WERI-Rb-1 (cell line): ENCODE measurements at regions not wholly inside any gene's neighbourhood (a gene's known extent, or its start where the extent isn't known, plus 50 kb on each side); places are given as distances from the start of the nearest gene placed in this dataset.

Source experiments
- DNase-seq: peaks from one replicate; pipeline ENCODE4 v3.0.0-alpha.2; 2020
- H3K27ac ChIP-seq: fragments of 250-450 bp; sonication (Bioruptor Pico); 2 replicates; pipeline ENCODE4 v1.5.1; 2020; ENCODE audit warnings: mild to moderate bottlenecking, moderate library complexity
- H3K27me3 ChIP-seq: fragments of 250-450 bp; sonication (Bioruptor Pico); 2 replicates; pipeline ENCODE4 v1.5.1; 2021; ENCODE audit warnings: mild to moderate bottlenecking, low read depth, moderate library complexity; ENCODE audit not compliant: insufficient read depth, severe bottlenecking
- H3K36me3 ChIP-seq: fragments of 250-450 bp; sonication (Bioruptor Pico); 2 replicates; pipeline ENCODE4 v1.5.1; 2020; ENCODE audit warnings: mild to moderate bottlenecking, moderate library complexity
- H3K4me3 ChIP-seq: 2 replicates; pipeline ENCODE4 v1.5.1; 2011; ENCODE audit warnings: low read depth, mild to moderate bottlenecking, control low read depth, low read length
- H3K9me3 ChIP-seq: fragments of 250-450 bp; sonication (Bioruptor Pico); 2 replicates; pipeline ENCODE4 v1.5.1; 2021; ENCODE audit warnings: mild to moderate bottlenecking, moderate library complexity; ENCODE audit not compliant: severe bottlenecking
- TF ChIP-seq, protein P1 (sequence below): IDR thresholded peaks from 2 replicates; pipeline ENCODE4 v1.5.1; 2011; ENCODE audit warnings: low read depth, mild to moderate bottlenecking, control low read depth, inconsistent platforms, low read length

DNA sequence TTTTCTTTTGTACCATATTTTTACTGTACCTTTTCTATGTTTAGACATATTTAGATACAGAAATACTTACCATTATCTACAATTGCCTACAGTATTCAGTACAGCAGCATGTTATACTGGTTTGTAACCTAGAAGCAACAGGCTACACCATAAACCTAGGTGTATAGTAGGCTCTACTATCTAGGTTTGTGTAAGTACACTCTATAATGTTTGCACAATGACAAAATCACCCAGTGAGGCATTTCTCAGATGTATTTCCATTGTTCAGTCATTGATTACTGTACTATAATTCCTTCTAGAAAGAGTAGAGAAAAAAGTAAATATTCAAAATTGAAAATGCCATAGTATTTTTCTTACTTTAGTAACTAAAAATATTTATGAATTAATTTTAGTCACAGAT, 490.1 kb upstream of the REG3G start:
- no peaks in the 10 kb centered on the region for H3K36me3 ChIP-seq
- TF ChIP-seq, protein P1, sequence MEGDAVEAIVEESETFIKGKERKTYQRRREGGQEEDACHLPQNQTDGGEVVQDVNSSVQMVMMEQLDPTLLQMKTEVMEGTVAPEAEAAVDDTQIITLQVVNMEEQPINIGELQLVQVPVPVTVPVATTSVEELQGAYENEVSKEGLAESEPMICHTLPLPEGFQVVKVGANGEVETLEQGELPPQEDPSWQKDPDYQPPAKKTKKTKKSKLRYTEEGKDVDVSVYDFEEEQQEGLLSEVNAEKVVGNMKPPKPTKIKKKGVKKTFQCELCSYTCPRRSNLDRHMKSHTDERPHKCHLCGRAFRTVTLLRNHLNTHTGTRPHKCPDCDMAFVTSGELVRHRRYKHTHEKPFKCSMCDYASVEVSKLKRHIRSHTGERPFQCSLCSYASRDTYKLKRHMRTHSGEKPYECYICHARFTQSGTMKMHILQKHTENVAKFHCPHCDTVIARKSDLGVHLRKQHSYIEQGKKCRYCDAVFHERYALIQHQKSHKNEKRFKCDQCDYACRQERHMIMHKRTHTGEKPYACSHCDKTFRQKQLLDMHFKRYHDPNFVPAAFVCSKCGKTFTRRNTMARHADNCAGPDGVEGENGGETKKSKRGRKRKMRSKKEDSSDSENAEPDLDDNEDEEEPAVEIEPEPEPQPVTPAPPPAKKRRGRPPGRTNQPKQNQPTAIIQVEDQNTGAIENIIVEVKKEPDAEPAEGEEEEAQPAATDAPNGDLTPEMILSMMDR = no peak
- DNase-seq = no peak
- no peaks in the 10 kb centered on the region for H3K27me3 ChIP-seq
- no peak overlapping the region for H3K27ac ChIP-seq
- no peak overlapping the region for H3K4me3 ChIP-seq
- H3K9me3 ChIP-seq = no peaks in the 10 kb centered on the region

DNA sequence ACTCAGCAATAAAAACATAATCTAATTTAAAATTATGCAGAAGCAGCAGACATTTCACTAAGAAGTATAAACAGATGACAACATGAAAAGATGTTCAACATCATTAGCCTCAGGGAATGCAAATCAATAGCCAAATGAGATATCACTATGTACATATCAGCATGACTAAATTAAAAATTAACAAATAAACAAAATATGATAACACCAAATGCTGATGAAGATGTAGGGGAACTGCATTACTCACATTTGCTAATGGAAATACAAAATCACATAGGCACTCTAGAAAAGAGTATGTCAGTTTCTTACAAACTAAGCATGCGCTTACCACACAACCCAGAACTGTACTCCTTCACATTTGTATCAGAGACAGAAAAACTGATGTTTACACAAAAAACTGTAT, 487.2 kb upstream of the REG3G start:
- Histone ChIP-seq H3K36me3 (no peaks in the 10 kb centered on the region), H3K27me3 (no peaks in the 10 kb centered on the region), H3K4me3 (no peak overlapping the region), H3K27ac (no peak overlapping the region), H3K9me3 (no peaks in the 10 kb centered on the region)
- DNase-seq = no peak
- TF ChIP-seq, protein P1 = no peak

- Histone ChIP-seq H3K4me3 (no peak overlapping the region), H3K9me3 (no peaks in the 10 kb centered on the region)
- no peak for DNase-seq
Observed at GRCh38 chr2:78540255-78540654, 485.2 kb upstream of the REG3G start.

DNA sequence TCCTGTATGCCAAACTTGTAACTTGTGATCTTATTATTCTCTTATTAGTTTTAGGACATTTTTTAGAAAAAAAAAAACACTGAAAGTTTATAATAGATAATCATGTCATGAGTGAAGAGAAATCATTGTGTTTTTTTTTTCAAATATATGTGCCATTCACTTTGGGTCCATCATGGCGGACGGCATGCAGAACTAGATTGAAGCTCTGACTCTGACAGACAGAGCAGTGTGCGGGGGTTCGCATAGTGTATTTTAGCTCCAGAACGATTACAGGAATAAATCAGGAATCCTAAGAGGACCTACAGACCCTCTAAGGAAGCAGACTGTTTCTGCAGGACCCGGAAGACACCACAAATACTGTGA, 484.4 kb upstream of the REG3G start:
- no peak for DNase-seq
- TF ChIP-seq, protein P1 = no peak

More at GRCh38 chr2:78540255-78540654, 485.2 kb upstream of the REG3G start:
- Histone ChIP-seq H3K27ac (no peak overlapping the region), H3K27me3 (no peaks in the 10 kb centered on the region), H3K36me3 (no peaks in the 10 kb centered on the region)
- TF ChIP-seq, protein P1 = no peak

DNA sequence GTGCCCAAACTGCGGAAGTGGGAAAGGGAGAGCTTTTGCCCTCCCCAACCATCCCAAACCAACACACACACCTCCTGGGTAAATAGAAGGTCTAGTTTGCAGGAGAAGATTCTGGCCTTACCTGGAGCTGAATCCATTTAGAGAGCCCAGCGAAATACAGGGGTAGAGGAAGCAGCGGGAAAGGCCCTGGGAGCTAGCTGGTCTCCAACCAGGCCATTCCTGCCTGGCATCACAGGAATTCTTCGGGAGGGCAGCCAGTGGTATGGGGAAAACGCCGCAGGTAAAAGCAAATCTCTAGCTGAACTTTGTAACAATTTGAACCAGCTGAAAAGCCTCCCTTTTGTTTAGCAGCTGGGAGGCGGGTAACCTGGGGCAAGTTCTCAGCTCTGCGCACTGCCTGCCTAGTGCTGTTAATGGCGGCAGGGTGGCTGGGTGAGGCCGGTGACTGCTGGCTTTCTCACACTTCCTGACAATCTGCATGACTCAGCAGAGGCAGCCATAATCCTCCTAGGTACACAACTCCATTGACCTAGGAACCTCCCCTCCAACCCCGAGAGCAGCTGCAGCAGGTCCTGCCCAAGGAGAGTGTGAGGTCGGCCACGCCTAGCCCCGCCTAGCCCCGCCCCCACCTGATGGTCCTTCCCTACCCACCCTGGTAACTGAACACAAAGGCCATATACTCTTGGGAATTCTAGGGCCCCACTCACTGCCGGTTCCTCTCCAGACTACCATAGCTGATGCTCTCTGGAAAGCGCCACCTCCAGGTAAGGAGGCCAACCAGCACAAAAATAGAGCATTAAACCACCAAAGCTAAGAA, 483.8 kb upstream of the REG3G start:
- no peak overlapping the region for H3K4me3 ChIP-seq
- H3K36me3 ChIP-seq = no peaks in the 10 kb centered on the region
- H3K27ac ChIP-seq = no peak overlapping the region
- TF ChIP-seq, protein P1 = no peak
- no peaks in the 10 kb centered on the region for H3K27me3 ChIP-seq
- H3K9me3 ChIP-seq = no peaks in the 10 kb centered on the region
- DNase-seq = no peak

More for the DNA sequence above, 484.4 kb upstream of the REG3G start:
- no peak overlapping the region for H3K4me3 ChIP-seq
- H3K9me3 ChIP-seq = no peaks in the 10 kb centered on the region
- H3K27me3 ChIP-seq = no peaks in the 10 kb centered on the region
- H3K27ac ChIP-seq = no peak overlapping the region
- H3K36me3 ChIP-seq = no peaks in the 10 kb centered on the region

DNA sequence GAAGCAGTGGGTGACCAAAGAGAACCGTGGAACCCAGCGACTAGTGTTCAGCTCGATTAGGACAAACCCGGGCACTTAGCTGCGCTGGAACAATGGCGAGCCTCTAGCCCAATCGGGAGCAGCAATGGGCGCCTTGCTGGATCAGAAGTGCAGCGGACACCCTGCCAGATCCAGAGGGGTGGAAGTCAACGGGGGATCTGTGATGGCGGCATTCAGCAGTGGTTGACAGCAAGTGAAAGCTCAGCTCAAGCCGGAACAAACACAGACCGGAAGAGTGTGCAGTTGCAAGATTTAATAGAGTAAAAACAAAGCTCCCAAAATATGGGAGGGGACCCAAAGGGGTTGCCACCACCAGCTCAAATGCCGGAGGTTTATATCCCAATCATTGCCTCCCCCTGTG, 478.7 kb upstream of the REG3G start:
- Histone ChIP-seq H3K27me3 (no peaks in the 10 kb centered on the region), H3K9me3 (no peaks in the 10 kb centered on the region), H3K4me3 (no peak overlapping the region), H3K36me3 (no peaks in the 10 kb centered on the region), H3K27ac (peak overlapping the region; percentile 18; the same call in 1 of the 2 replicates)
- peak; percentile 9 for DNase-seq
- TF ChIP-seq, protein P1 = no peak
